ENCODE measurements at regions not wholly inside any gene's neighbourhood (a gene's known extent, or its start where the extent isn't known, plus 50 kb on each side); places are given as distances from the start of the nearest gene placed in this dataset.

GRCh38 chr22:25383278-25383820, 163.9 kb downstream of the CRYBB2 start:
- peak overlapping the region; percentile 43 for H4K91ac ChIP-seq (ENCODE audit: low read depth, low read length, poor library complexity)
- H4K8ac ChIP-seq (ENCODE audit: low read depth, low read length) = no peak overlapping the region
- H3K4me1 ChIP-seq (ENCODE audit: control insufficient read depth in 2 of 2, insufficient read depth in 1 of 2, low read depth in 1 of 2, low read length in 2 of 2) = peaks cover 17 to 24% of the 10 kb centered on the region in 2 donors
- H3K27ac ChIP-seq (replicated peaks; ENCODE audit: low read length) = peak overlapping the region; percentile 29
- H3K79me1 ChIP-seq (ENCODE audit: low read depth, low read length) = peaks cover 4% of the 10 kb centered on the region
- peak overlapping the region; percentile 75 for H3K23ac ChIP-seq (ENCODE audit: low read depth, low read length, poor library complexity)
- peak overlapping the region; percentile 93 for H3K18ac ChIP-seq (ENCODE audit: low read length)
- WGBS, 2 donors (ENCODE audit: extremely low coverage in 2 of 2, insufficient read length in 2 of 2, insufficient replicate concordance in 1 of 2) = no CpG with 5 or more reads among the region's 15 CpGs
- H3K4me3 ChIP-seq (ENCODE audit: low read length in 2 of 2) = no peak overlapping the region
- H3K9me3 ChIP-seq (replicated peaks in 1 of 2; ENCODE audit: control insufficient read depth in 2 of 2, insufficient read depth in 1 of 2, low read depth in 1 of 2, low read length in 2 of 2) = peaks cover 0 to 3% of the 10 kb centered on the region in 2 donors
- H3K36me3 ChIP-seq (replicated peaks in 1 of 2; ENCODE audit: control insufficient read depth in 2 of 2, insufficient read depth in 2 of 2, low read length in 2 of 2) = peaks cover 4 to 9% of the 10 kb centered on the region in 2 donors
- H3K27me3 ChIP-seq (ENCODE audit: control insufficient read depth in 3 of 3, insufficient read depth in 3 of 3, low read depth in 1 of 3, low read length in 3 of 3) = no peaks in the 10 kb centered on the region
- peak overlapping the region; percentile 63 for H3K9ac ChIP-seq (ENCODE audit: low read depth, low read length, poor library complexity)
- H2BK15ac ChIP-seq (ENCODE audit: low read length) = no peak overlapping the region
- H3K4ac ChIP-seq (ENCODE audit: low read length) = no peak overlapping the region
- peak overlapping the region; percentile 11 for H2BK5ac ChIP-seq (ENCODE audit: low read length)
- no peak for DNase-seq (ENCODE audit: low spot score)
- no peak overlapping the region for H2BK120ac ChIP-seq (ENCODE audit: low read depth, low read length)
- H2BK12ac ChIP-seq (ENCODE audit: low read length) = peak overlapping the region; percentile 73
- peak overlapping the region; percentile 53 for H2AK5ac ChIP-seq (ENCODE audit: low read depth, low read length)
- H3K4me2 ChIP-seq (ENCODE audit: insufficient read depth, low read length, poor library complexity, severe bottlenecking) = no peak overlapping the region
- H3K14ac ChIP-seq (ENCODE audit: low read length) = peak overlapping the region; percentile 75
- H2AFZ ChIP-seq (ENCODE audit: low read length) = no peak overlapping the region

DNA sequence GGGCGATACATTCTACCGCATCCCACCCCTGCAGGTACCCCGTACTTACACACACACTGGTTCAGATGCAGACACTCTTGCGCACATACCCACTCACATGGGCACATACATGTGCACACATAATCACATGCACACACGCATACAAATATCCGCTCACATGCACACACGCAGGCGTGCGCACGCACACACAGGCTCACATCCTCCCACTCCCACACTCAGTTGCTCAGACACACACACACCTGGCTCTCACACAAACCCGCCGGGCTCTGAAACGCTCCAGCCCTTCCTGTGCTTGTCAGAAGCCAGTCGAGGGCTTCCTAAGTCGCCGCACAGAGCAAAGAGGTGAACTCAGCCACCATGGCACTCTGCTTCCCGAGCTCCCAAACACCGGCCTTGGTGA, 164.5 kb downstream of the CRYBB2 start:
- H2BK5ac ChIP-seq (ENCODE audit: low read length) = no peak overlapping the region
- peak overlapping the region; percentile 30 for H2BK12ac ChIP-seq (ENCODE audit: low read length)
- no peak overlapping the region for H2BK120ac ChIP-seq (ENCODE audit: low read depth, low read length)
- H3K79me1 ChIP-seq (ENCODE audit: low read depth, low read length) = peaks cover 4% of the 10 kb centered on the region
- H2BK15ac ChIP-seq (ENCODE audit: low read length) = peak overlapping the region; percentile 16
- H2AK5ac ChIP-seq (ENCODE audit: low read depth, low read length) = peak overlapping the region; percentile 53
- H4K91ac ChIP-seq (ENCODE audit: low read depth, low read length, poor library complexity) = no peak overlapping the region
- H3K4me3 ChIP-seq (ENCODE audit: low read length in 2 of 2) = no peak overlapping the region
- no peaks in the 10 kb centered on the region for H3K9me3 ChIP-seq (replicated peaks in 1 of 2; ENCODE audit: control insufficient read depth in 2 of 2, insufficient read depth in 1 of 2, low read depth in 1 of 2, low read length in 2 of 2)
- no peak overlapping the region for H3K4me2 ChIP-seq (ENCODE audit: insufficient read depth, low read length, poor library complexity, severe bottlenecking)
- H3K18ac ChIP-seq (ENCODE audit: low read length) = peak overlapping the region; percentile 93
- H2AFZ ChIP-seq (ENCODE audit: low read length) = no peak overlapping the region
- DNase-seq (ENCODE audit: low spot score) = no peak
- H3K36me3 ChIP-seq (replicated peaks in 1 of 2; ENCODE audit: control insufficient read depth in 2 of 2, insufficient read depth in 2 of 2, low read length in 2 of 2) = peaks cover 4 to 9% of the 10 kb centered on the region in 2 donors
- H3K4me1 ChIP-seq (ENCODE audit: control insufficient read depth in 2 of 2, insufficient read depth in 1 of 2, low read depth in 1 of 2, low read length in 2 of 2) = peaks cover 20 to 28% of the 10 kb centered on the region in 2 donors
- no peak overlapping the region for H3K4ac ChIP-seq (ENCODE audit: low read length)
- H4K8ac ChIP-seq (ENCODE audit: low read depth, low read length) = no peak overlapping the region
- H3K27me3 ChIP-seq (ENCODE audit: control insufficient read depth in 3 of 3, insufficient read depth in 3 of 3, low read depth in 1 of 3, low read length in 3 of 3) = no peaks in the 10 kb centered on the region
- H3K14ac ChIP-seq (ENCODE audit: low read length) = peak overlapping the region; percentile 75
- no CpG with 5 or more reads among the region's 18 CpGs for WGBS, 2 donors (ENCODE audit: extremely low coverage in 2 of 2, insufficient read length in 2 of 2, insufficient replicate concordance in 1 of 2)
- peak overlapping the region; percentile 63 for H3K9ac ChIP-seq (ENCODE audit: low read depth, low read length, poor library complexity)
- peak overlapping the region; percentile 75 for H3K23ac ChIP-seq (ENCODE audit: low read depth, low read length, poor library complexity)
- H3K27ac ChIP-seq (replicated peaks; ENCODE audit: low read length) = peak overlapping the region; percentile 8

DNA sequence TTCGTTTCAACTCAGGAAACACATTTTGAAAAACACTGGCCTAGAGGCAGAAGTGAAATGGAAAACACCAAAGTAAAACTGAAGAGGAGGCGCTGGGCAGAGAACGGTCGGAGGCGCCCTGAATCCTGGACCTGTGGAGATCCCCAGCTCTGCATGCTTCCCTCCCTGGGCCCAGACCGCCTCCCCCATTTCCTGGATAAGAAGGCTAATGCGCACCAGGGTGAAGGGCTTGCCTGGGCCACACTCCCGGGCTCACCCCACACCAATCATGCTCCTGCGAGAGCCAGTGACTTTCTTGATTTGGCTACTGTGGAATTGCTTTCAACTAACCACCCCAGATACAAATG, 167.1 kb downstream of the CRYBB2 start:
- no peak overlapping the region for H2BK5ac ChIP-seq (ENCODE audit: low read length)
- H3K27me3 ChIP-seq (ENCODE audit: control insufficient read depth in 3 of 3, insufficient read depth in 3 of 3, low read depth in 1 of 3, low read length in 3 of 3) = no peaks in the 10 kb centered on the region
- no CpG with 5 or more reads among the region's 9 CpGs for WGBS, 2 donors (ENCODE audit: extremely low coverage in 2 of 2, insufficient read length in 2 of 2, insufficient replicate concordance in 1 of 2)

GRCh38 chr22:25388415-25388814, 169.0 kb downstream of the CRYBB2 start:
- Histone ChIP-seq H3K9ac (ENCODE audit: low read depth, low read length, poor library complexity) (no peak overlapping the region), H3K18ac (ENCODE audit: low read length) (peak overlapping the region; percentile 32), H3K27me3 (ENCODE audit: control insufficient read depth in 3 of 3, insufficient read depth in 3 of 3, low read depth in 1 of 3, low read length in 3 of 3) (no peaks in the 10 kb centered on the region), H3K4me1 (ENCODE audit: control insufficient read depth in 2 of 2, insufficient read depth in 1 of 2, low read depth in 1 of 2, low read length in 2 of 2) (peaks cover 16 to 26% of the 10 kb centered on the region in 2 donors), H2BK5ac (ENCODE audit: low read length) (no peak overlapping the region), H3K4ac (ENCODE audit: low read length) (no peak overlapping the region), H2AFZ (ENCODE audit: low read length) (no peak overlapping the region), H3K4me3 (ENCODE audit: low read length in 2 of 2) (peak overlapping the region in 1 of 2 donors; percentile 19), H4K91ac (ENCODE audit: low read depth, low read length, poor library complexity) (no peak overlapping the region), H2AK5ac (ENCODE audit: low read depth, low read length) (no peak overlapping the region), H3K4me2 (ENCODE audit: insufficient read depth, low read length, poor library complexity, severe bottlenecking) (no peak overlapping the region), H3K9me3 (replicated peaks in 1 of 2; ENCODE audit: control insufficient read depth in 2 of 2, insufficient read depth in 1 of 2, low read depth in 1 of 2, low read length in 2 of 2) (peaks cover 0 to 2% of the 10 kb centered on the region in 2 donors), H3K27ac (replicated peaks; ENCODE audit: low read length) (no peak overlapping the region), H2BK12ac (ENCODE audit: low read length) (no peak overlapping the region), H3K79me1 (ENCODE audit: low read depth, low read length) (peaks cover 7% of the 10 kb centered on the region), H3K23ac (ENCODE audit: low read depth, low read length, poor library complexity) (no peak overlapping the region), H3K36me3 (replicated peaks in 1 of 2; ENCODE audit: control insufficient read depth in 2 of 2, insufficient read depth in 2 of 2, low read length in 2 of 2) (no peaks in the 10 kb centered on the region), H2BK15ac (ENCODE audit: low read length) (no peak overlapping the region), H2BK120ac (ENCODE audit: low read depth, low read length) (no peak overlapping the region), H3K14ac (ENCODE audit: low read length) (no peak overlapping the region), H4K8ac (ENCODE audit: low read depth, low read length) (peak overlapping the region; percentile 68)
- no CpG with 5 or more reads among the region's 12 CpGs for WGBS, 2 donors (ENCODE audit: extremely low coverage in 2 of 2, insufficient read length in 2 of 2, insufficient replicate concordance in 1 of 2)
- DNase-seq (ENCODE audit: low spot score) = no peak

More for the DNA sequence above, 167.1 kb downstream of the CRYBB2 start:
- no peak overlapping the region for H2AK5ac ChIP-seq (ENCODE audit: low read depth, low read length)
- H2BK12ac ChIP-seq (ENCODE audit: low read length) = no peak overlapping the region
- H4K8ac ChIP-seq (ENCODE audit: low read depth, low read length) = no peak overlapping the region
- no peak overlapping the region for H3K14ac ChIP-seq (ENCODE audit: low read length)
- no peak overlapping the region for H3K4me3 ChIP-seq (ENCODE audit: low read length in 2 of 2)
- no peak overlapping the region for H2BK15ac ChIP-seq (ENCODE audit: low read length)
- H3K23ac ChIP-seq (ENCODE audit: low read depth, low read length, poor library complexity) = no peak overlapping the region
- no peaks in the 10 kb centered on the region for H3K36me3 ChIP-seq (replicated peaks in 1 of 2; ENCODE audit: control insufficient read depth in 2 of 2, insufficient read depth in 2 of 2, low read length in 2 of 2)
- H3K9ac ChIP-seq (ENCODE audit: low read depth, low read length, poor library complexity) = no peak overlapping the region
- H3K4ac ChIP-seq (ENCODE audit: low read length) = no peak overlapping the region
- no peak overlapping the region for H2AFZ ChIP-seq (ENCODE audit: low read length)
- no peak overlapping the region for H3K27ac ChIP-seq (replicated peaks; ENCODE audit: low read length)
- H4K91ac ChIP-seq (ENCODE audit: low read depth, low read length, poor library complexity) = no peak overlapping the region
- peaks cover 24 to 35% of the 10 kb centered on the region in 2 donors for H3K4me1 ChIP-seq (ENCODE audit: control insufficient read depth in 2 of 2, insufficient read depth in 1 of 2, low read depth in 1 of 2, low read length in 2 of 2)
- no peaks in the 10 kb centered on the region for H3K9me3 ChIP-seq (replicated peaks in 1 of 2; ENCODE audit: control insufficient read depth in 2 of 2, insufficient read depth in 1 of 2, low read depth in 1 of 2, low read length in 2 of 2)
- peaks cover 7% of the 10 kb centered on the region for H3K79me1 ChIP-seq (ENCODE audit: low read depth, low read length)
- no peak overlapping the region for H3K18ac ChIP-seq (ENCODE audit: low read length)
- H3K4me2 ChIP-seq (ENCODE audit: insufficient read depth, low read length, poor library complexity, severe bottlenecking) = no peak overlapping the region
- H2BK120ac ChIP-seq (ENCODE audit: low read depth, low read length) = no peak overlapping the region
- DNase-seq (ENCODE audit: low spot score) = no peak

All from neuronal stem cell (in vitro differentiated cells).